NCI-H1048 (cell line): ENCODE measurements at regions not wholly inside any gene's neighbourhood (a gene's known extent, or its start where the extent isn't known, plus 50 kb on each side); places are given as distances from the start of the nearest gene placed in this dataset.
"Not testable (repeated sequence)": the region's sequence is repeated elsewhere in the genome, so short reads cannot be mapped to it uniquely, and the experiment has no call there.

Source experiments
- DNase-seq: peaks from one replicate; lab custom pipeline; 2025; lab: John Stamatoyannopoulos, UW

- DNase-seq = no peak
Measured at GRCh38 chr5:27784317-27784716, 745.9 kb upstream of the CDH9 start.

- DNase-seq = no peak
Measured at GRCh38 chr5:27778121-27778520, 739.7 kb upstream of the CDH9 start.

- no peak for DNase-seq
Measured at GRCh38 chr5:27773636-27774035, 735.2 kb upstream of the CDH9 start.

- DNase-seq = no peak
Measured at GRCh38 chr5:27773166-27773565, 734.8 kb upstream of the CDH9 start.

- DNase-seq = no peak
Measured at GRCh38 chr5:27769748-27770402, 731.5 kb upstream of the CDH9 start.

GRCh38 chr5:27748847-27749246 is 710.5 kb upstream of the CDH9 start:
- DNase-seq = no peak

GRCh38 chr5:27743383-27743979 is 705.1 kb upstream of the CDH9 start:
- DNase-seq = not testable (repeated sequence)

- DNase-seq = no peak
Measured at GRCh38 chr5:27742805-27743204, 704.4 kb upstream of the CDH9 start.

GRCh38 chr5:27734838-27735237 is 696.5 kb upstream of the CDH9 start:
- no peak for DNase-seq

- DNase-seq = no peak
Measured at GRCh38 chr5:27733237-27733636, 694.9 kb upstream of the CDH9 start.

GRCh38 chr5:27727254-27727653 is 688.9 kb upstream of the CDH9 start:
- DNase-seq = no peak

- DNase-seq = no peak
Measured at GRCh38 chr5:27722337-27722736, 684.0 kb upstream of the CDH9 start.

GRCh38 chr5:27708534-27708933 is 670.1 kb upstream of the CDH9 start:
- no peak for DNase-seq

GRCh38 chr5:27706832-27707231 is 668.4 kb upstream of the CDH9 start:
- no peak for DNase-seq

GRCh38 chr5:27705661-27706060 is 667.3 kb upstream of the CDH9 start:
- no peak for DNase-seq

- no peak for DNase-seq
Measured at GRCh38 chr5:27701931-27702903, 663.8 kb upstream of the CDH9 start.

GRCh38 chr5:27700526-27700925 is 662.1 kb upstream of the CDH9 start:
- DNase-seq = no peak

GRCh38 chr5:27682600-27682999 is 644.2 kb upstream of the CDH9 start:
- no peak for DNase-seq

- DNase-seq = no peak
Measured at GRCh38 chr5:27652505-27652904, 614.1 kb upstream of the CDH9 start.

GRCh38 chr5:27639005-27639612 is 600.7 kb upstream of the CDH9 start:
- DNase-seq = no peak

- DNase-seq = no peak
Measured at GRCh38 chr5:27619982-27620381, 581.6 kb upstream of the CDH9 start.

GRCh38 chr5:27612161-27612560 is 573.8 kb upstream of the CDH9 start:
- no peak for DNase-seq
